Trophoblast cell (in vitro differentiated cells and primary cell): ENCODE measurements at regions not wholly inside any gene's neighbourhood (a gene's known extent, or its start where the extent isn't known, plus 50 kb on each side); places are given as distances from the start of the nearest gene placed in this dataset.
"Not testable (repeated sequence)": the region's sequence is repeated elsewhere in the genome, so short reads cannot be mapped to it uniquely, and the experiment has no call there.

Source experiments
- DNase-seq, 2 donors: peaks; one replicate each; pipeline ENCODE4 v3.0.0-alpha.2; 2016
- H2AFZ ChIP-seq: 2 replicates; pipeline ENCODE4 v1.6.1; 2013; ENCODE audit warnings: low read length, moderate library complexity, mild to moderate bottlenecking; ENCODE audit not compliant: insufficient read depth, poor library complexity
- H2AK5ac ChIP-seq: 2 replicates; pipeline ENCODE4 v1.6.1; 2013; ENCODE audit warnings: mild to moderate bottlenecking, low read length
- H2BK120ac ChIP-seq: 2 replicates; pipeline ENCODE4 v1.6.1; 2013; ENCODE audit warnings: low read length, mild to moderate bottlenecking, moderate library complexity; ENCODE audit not compliant: insufficient read depth, poor library complexity
- H2BK12ac ChIP-seq: 2 replicates; pipeline ENCODE4 v1.6.1; 2013; ENCODE audit warnings: mild to moderate bottlenecking, low read length, moderate library complexity
- H2BK5ac ChIP-seq: 2 replicates; pipeline ENCODE4 v1.6.1; 2013; ENCODE audit warnings: low read length, low read depth, moderate library complexity, mild to moderate bottlenecking; ENCODE audit not compliant: poor library complexity
- H3K14ac ChIP-seq: 2 replicates; pipeline ENCODE4 v1.6.1; 2013; ENCODE audit warnings: mild to moderate bottlenecking, low read length
- H3K18ac ChIP-seq: 2 replicates; pipeline ENCODE4 v1.6.1; 2013; ENCODE audit warnings: mild to moderate bottlenecking, low read length
- H3K23ac ChIP-seq: 2 replicates; pipeline ENCODE4 v1.6.1; 2013; ENCODE audit warnings: low read length
- H3K27ac ChIP-seq: 2 replicates; pipeline ENCODE4 v1.5.1; 2013; ENCODE audit warnings: low read depth, mild to moderate bottlenecking, inconsistent platforms, low read length, moderate library complexity
- H3K27me3 ChIP-seq: 2 replicates; pipeline ENCODE4 v1.6.1; 2013; ENCODE audit warnings: inconsistent platforms, mild to moderate bottlenecking, low read length, moderate library complexity; ENCODE audit not compliant: insufficient read depth
- H3K36me3 ChIP-seq, 2 experiments: 1 replicate in 1 of 2; 2 replicates in 1 of 2; pipeline ENCODE4 v1.6.1; 2013; ENCODE audit warnings: low read length in 2 of 2, mild to moderate bottlenecking in 2 of 2, moderate library complexity in 1 of 2; ENCODE audit not compliant: insufficient read depth in 2 of 2, control insufficient read depth in 1 of 2
- H3K4ac ChIP-seq: 2 replicates; pipeline ENCODE4 v1.6.1; 2013; ENCODE audit warnings: low read depth, mild to moderate bottlenecking, low read length, moderate library complexity
- H3K4me1 ChIP-seq, 2 experiments: 1 replicate in 1 of 2; 2 replicates in 1 of 2; pipeline ENCODE4 v1.6.1; 2013; ENCODE audit warnings: low read length in 2 of 2, mild to moderate bottlenecking in 2 of 2, moderate library complexity in 1 of 2; ENCODE audit not compliant: insufficient read depth in 2 of 2, control insufficient read depth in 1 of 2
- H3K4me2 ChIP-seq: 2 replicates; pipeline ENCODE4 v1.6.1; 2013; ENCODE audit warnings: inconsistent platforms, mild to moderate bottlenecking, low read length, moderate library complexity
- H3K4me3 ChIP-seq: 2 replicates; pipeline ENCODE4 v1.5.1; 2013; ENCODE audit warnings: mild to moderate bottlenecking, low read depth, low read length, inconsistent platforms
- H3K79me1 ChIP-seq: one replicate; pipeline ENCODE4 v1.6.1; 2013; ENCODE audit warnings: low read length
- H3K79me2 ChIP-seq: 2 replicates; pipeline ENCODE4 v1.6.1; 2013; ENCODE audit warnings: low read length, mild to moderate bottlenecking; ENCODE audit not compliant: control insufficient read depth, insufficient read depth, poor library complexity
- H3K9ac ChIP-seq: 2 replicates; pipeline ENCODE4 v1.6.1; 2013; ENCODE audit warnings: mild to moderate bottlenecking, low read length
- H3K9me3 ChIP-seq: 2 replicates; pipeline ENCODE4 v1.6.1; 2013; ENCODE audit warnings: low read depth, mild to moderate bottlenecking, control low read depth, inconsistent platforms, low read length; ENCODE audit not compliant: insufficient read depth
- H4K12ac ChIP-seq: 2 replicates; pipeline ENCODE4 v1.6.1; 2013; ENCODE audit warnings: low read depth, mild to moderate bottlenecking, low read length, moderate library complexity
- H4K8ac ChIP-seq: 2 replicates; pipeline ENCODE4 v1.6.1; 2013; ENCODE audit warnings: low read depth, mild to moderate bottlenecking, low read length, moderate library complexity
- H4K91ac ChIP-seq: one replicate; pipeline ENCODE4 v1.6.1; 2013; ENCODE audit warnings: low read depth, mild to moderate bottlenecking, low read length, moderate library complexity
- WGBS: extraction: QIAGEN DNeasy Blood & Tissue Kit; methylation state at CpG from one replicate; pipeline ENCODE4 v1.1.7; 2013; ENCODE audit warnings: missing lambda C conversion rate; ENCODE audit not compliant: insufficient read length, insufficient coverage; ENCODE audit errors: extremely low coverage; 5-methylcytosine and 5-hydroxymethylcytosine counted together

DNA sequence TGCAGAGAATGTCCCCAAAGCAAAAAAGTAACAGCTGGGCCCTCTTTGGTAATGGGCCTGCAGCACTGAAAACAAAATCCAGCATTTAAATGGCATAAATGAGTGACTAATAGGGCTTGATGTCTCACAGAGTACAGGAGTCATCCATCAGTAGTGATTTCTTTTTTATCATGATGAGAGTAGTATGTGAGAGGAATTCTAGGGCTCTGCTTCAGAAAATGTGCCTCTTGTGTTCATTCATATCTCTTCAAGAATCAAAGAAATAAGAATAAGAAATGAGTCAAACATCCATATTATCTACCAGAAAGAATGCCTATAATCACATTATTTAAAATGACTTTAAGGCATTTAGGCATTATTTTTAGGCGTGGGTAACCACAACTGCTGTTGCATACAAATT lies 792.9 kb upstream of the HTR2C start:
- no CpG with 5 or more reads among the region's 1 CpG for WGBS
- no peaks in the 10 kb centered on the region for H3K27me3 ChIP-seq
- DNase-seq = peak; percentile 7 to 55

DNA sequence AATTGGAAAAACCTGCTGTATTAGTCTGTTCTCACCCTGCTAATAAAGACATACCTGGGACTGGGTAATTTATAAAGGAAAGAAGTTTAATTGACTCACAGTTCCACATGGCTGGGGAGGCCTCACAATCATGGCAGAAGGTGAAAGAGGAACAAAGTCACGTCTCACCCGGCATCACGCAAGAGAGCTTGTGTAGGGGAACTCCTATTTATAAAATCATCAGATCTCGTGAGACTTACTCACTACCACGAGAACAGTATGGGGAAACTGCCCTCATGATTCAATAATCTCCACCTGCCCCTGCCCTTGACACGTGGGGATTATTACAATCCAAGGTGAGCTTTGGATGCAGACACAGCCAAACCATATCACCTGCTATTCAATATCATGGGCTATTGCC lies 799.1 kb upstream of the HTR2C start:
- not testable (repeated sequence) for H3K79me1 ChIP-seq, H2BK120ac ChIP-seq, H3K4me3 ChIP-seq, DNase-seq, H2BK12ac ChIP-seq, H3K4me1 ChIP-seq, H3K4me2 ChIP-seq, H3K27ac ChIP-seq, H3K23ac ChIP-seq, H3K9ac ChIP-seq, H2AFZ ChIP-seq, H3K9me3 ChIP-seq, H3K18ac ChIP-seq, H3K79me2 ChIP-seq, H3K27me3 ChIP-seq, H4K12ac ChIP-seq, H2AK5ac ChIP-seq, H4K91ac ChIP-seq, H3K14ac ChIP-seq, H2BK5ac ChIP-seq, H3K36me3 ChIP-seq, H4K8ac ChIP-seq, H3K4ac ChIP-seq
- WGBS = no CpG with 5 or more reads among the region's 6 CpGs

More for the DNA sequence above, 792.9 kb upstream of the HTR2C start:
- H3K18ac ChIP-seq = no peak overlapping the region
- no peak overlapping the region for H3K27ac ChIP-seq
- no peaks in the 10 kb centered on the region for H3K9me3 ChIP-seq
- peaks cover 0 to 3% of the 10 kb centered on the region in 2 experiments for H3K4me1 ChIP-seq
- H3K79me2 ChIP-seq = no peaks in the 10 kb centered on the region
- no peaks in the 10 kb centered on the region for H3K36me3 ChIP-seq
- H3K4ac ChIP-seq = no peak overlapping the region
- H3K4me3 ChIP-seq = no peak overlapping the region
- no peak overlapping the region for H2BK5ac ChIP-seq
- no peak overlapping the region for H4K91ac ChIP-seq
- H2BK12ac ChIP-seq = no peak overlapping the region
- no peak overlapping the region for H3K4me2 ChIP-seq
- no peak overlapping the region for H2AFZ ChIP-seq
- H3K9ac ChIP-seq = no peak overlapping the region
- H4K8ac ChIP-seq = no peak overlapping the region
- no peak overlapping the region for H3K23ac ChIP-seq
- no peak overlapping the region for H2BK120ac ChIP-seq
- H2AK5ac ChIP-seq = no peak overlapping the region
- H3K79me1 ChIP-seq = peaks cover 5% of the 10 kb centered on the region
- H4K12ac ChIP-seq = no peak overlapping the region
- no peak overlapping the region for H3K14ac ChIP-seq

DNA sequence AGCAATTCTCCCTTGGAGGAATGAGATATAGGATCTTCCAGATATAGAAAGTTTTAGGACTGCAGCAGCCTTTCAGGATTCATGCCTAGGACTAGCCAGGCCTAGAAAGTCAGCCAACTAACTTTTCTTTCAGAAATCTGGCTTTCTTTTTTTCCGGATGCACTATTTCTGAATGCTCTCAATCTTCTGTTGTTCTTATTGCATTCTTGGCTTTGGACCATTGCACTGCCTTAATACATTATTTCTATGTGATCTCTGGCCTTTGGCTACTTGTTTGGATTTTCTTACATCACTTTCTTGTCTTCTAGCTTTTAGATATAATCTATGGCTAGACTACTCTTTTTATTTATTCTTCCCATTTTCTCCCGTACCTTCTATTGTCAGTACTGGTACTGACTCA lies 813.1 kb upstream of the HTR2C start:
- no peak for DNase-seq
- no peaks in the 10 kb centered on the region for H3K27me3 ChIP-seq
- no peak overlapping the region for H4K8ac ChIP-seq
- no peak overlapping the region for H3K18ac ChIP-seq
- no peaks in the 10 kb centered on the region for H3K36me3 ChIP-seq
- no peaks in the 10 kb centered on the region for H3K9me3 ChIP-seq
- H2AK5ac ChIP-seq = no peak overlapping the region
- H3K23ac ChIP-seq = no peak overlapping the region
- no peaks in the 10 kb centered on the region for H3K4me1 ChIP-seq
- H3K4me3 ChIP-seq = no peak overlapping the region
- no peaks in the 10 kb centered on the region for H3K79me2 ChIP-seq
- H3K9ac ChIP-seq = no peak overlapping the region
- H2BK12ac ChIP-seq = no peak overlapping the region
- H2BK120ac ChIP-seq = no peak overlapping the region
- no peak overlapping the region for H3K27ac ChIP-seq
- WGBS = no CpG with 5 or more reads among the region's 2 CpGs
- no peak overlapping the region for H3K14ac ChIP-seq
- no peak overlapping the region for H4K91ac ChIP-seq
- no peak overlapping the region for H3K4me2 ChIP-seq
- no peak overlapping the region for H3K4ac ChIP-seq
- no peaks in the 10 kb centered on the region for H3K79me1 ChIP-seq
- no peak overlapping the region for H2AFZ ChIP-seq
- no peak overlapping the region for H4K12ac ChIP-seq
- H2BK5ac ChIP-seq = no peak overlapping the region

DNA sequence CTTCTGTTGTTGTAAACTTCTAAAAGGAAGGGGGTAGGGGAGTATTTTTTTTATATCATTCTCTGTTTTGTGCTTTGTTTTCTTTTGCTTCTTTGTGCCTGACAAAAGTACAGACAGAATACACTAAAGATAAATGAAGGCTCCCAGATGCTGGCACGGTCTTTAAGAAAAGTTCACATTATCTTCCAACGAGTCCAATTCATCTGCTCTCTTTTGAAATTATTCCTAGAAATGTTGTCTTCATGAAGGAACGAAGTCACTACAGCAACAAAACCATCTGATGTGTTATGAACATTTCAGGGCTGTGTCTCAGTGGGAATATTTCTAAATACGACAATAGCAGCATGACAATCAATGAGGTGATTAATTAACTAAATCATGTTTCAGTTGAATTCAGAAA lies 813.8 kb upstream of the HTR2C start:
- H3K4ac ChIP-seq = no peak overlapping the region
- no peak overlapping the region for H3K27ac ChIP-seq
- H3K4me3 ChIP-seq = no peak overlapping the region
- H3K79me2 ChIP-seq = no peaks in the 10 kb centered on the region
- no peak overlapping the region for H4K91ac ChIP-seq
- H3K9ac ChIP-seq = no peak overlapping the region
- no CpG with 5 or more reads among the region's 4 CpGs for WGBS
- H3K4me1 ChIP-seq = no peaks in the 10 kb centered on the region
- H2AFZ ChIP-seq = no peak overlapping the region
- no peak for DNase-seq
- H3K18ac ChIP-seq = no peak overlapping the region
- H3K9me3 ChIP-seq = no peaks in the 10 kb centered on the region
- H3K36me3 ChIP-seq = no peaks in the 10 kb centered on the region
- H2BK12ac ChIP-seq = no peak overlapping the region
- no peak overlapping the region for H4K8ac ChIP-seq
- H3K4me2 ChIP-seq = no peak overlapping the region
- no peak overlapping the region for H3K14ac ChIP-seq
- H3K27me3 ChIP-seq = no peaks in the 10 kb centered on the region
- no peak overlapping the region for H4K12ac ChIP-seq
- H3K79me1 ChIP-seq = no peaks in the 10 kb centered on the region
- H2BK120ac ChIP-seq = no peak overlapping the region
- H2AK5ac ChIP-seq = no peak overlapping the region
- no peak overlapping the region for H3K23ac ChIP-seq
- H2BK5ac ChIP-seq = no peak overlapping the region
